Ovary (tissue), 3 donors: ENCODE measurements at regions not wholly inside any gene's neighbourhood (a gene's known extent, or its start where the extent isn't known, plus 50 kb on each side); places are given as distances from the start of the nearest gene placed in this dataset.

Experiments used
- CTCF ChIP-seq, 3 donors: fragments of 450-650 bp in 2 of 3; fragments of 200-600 bp in 1 of 3; IDR thresholded peaks; one replicate each; pipeline versions ENCODE4 v1.5.1 to v1.8.0; 2016 to 2022; ENCODE audit warnings: antibody characterized with exemption in 3 of 3, mild to moderate bottlenecking in 1 of 3
- EP300 ChIP-seq: sonication (generic); formaldehyde crosslinking; IDR thresholded peaks from one replicate; pipeline ENCODE4 v1.6.1; 2017; ENCODE audit warnings: antibody characterized with exemption
- POLR2A ChIP-seq: fragments of 450-650 bp; IDR thresholded peaks from one replicate; pipeline ENCODE4 v1.6.1; 2017; ENCODE audit warnings: antibody characterized with exemption, mild to moderate bottlenecking, moderate library complexity
- donor health status: DM: no; HTN: no; CAD: no.

DNA sequence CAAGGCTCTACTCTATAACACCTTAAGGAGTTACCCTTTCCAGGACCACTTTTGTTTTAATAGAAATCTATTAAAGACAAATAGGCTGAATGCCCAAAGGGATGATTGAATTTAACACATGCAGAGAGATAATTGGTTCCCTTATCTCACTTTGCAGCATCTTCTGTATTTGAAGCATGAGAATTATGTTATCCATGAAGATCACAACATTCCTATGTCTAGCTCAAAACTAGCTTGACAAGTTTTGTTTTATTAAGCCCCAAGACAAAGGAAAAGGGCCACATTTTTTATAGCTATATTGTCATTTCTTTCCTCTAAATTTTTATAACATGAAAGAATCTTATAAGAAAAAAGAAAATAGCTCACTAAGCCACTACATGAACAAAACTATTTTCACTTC, 57.9 kb upstream of the FTMT start:
- TF ChIP-seq CTCF (IDR thresholded peaks at IDR 0.05), result no peak
- no peak for TF ChIP-seq POLR2A
- no peak for TF ChIP-seq EP300
